ENCODE measurements at regions not wholly inside any gene's neighbourhood (a gene's known extent, or its start where the extent isn't known, plus 50 kb on each side); places are given as distances from the start of the nearest gene placed in this dataset.
"Not testable (repeated sequence)": the region's sequence is repeated elsewhere in the genome, so short reads cannot be mapped to it uniquely, and the experiment has no call there.

DNA sequence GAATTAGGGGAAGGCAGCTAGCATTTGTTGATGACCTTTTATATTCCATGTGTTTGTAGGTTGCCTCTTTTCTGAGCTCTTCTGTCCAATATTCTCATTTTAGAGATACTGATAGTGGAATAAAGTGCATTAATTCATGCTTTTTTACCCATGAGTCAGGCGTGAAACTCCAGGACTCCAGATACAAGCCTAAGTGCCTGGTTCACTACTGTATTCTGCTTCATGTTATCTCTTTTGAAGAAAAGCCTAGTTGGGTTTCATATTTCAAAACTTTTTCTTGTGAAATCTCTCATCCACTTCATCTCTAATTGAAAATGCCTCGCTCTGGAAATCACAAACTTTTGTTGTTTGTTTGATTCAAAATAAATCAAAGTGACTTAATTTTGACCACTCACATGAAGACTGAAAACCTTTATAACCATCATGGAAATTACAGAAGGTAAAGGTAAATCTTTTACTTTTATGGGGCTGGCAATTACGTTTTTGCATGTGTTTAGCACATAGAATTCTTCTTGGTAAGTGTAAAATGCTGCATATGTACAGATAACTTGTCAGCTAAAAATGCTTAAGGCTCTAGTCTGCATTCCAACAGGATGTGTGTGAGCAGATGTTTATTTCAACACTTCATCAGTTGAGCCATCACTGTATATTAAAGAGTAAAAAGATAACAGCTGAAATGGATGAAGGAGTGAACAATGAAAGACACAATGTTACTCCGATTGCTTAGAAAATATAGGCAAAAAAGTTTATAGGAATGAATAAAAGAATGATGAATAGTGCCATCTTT is 961.8 kb upstream of the CELF2 start:
- H3K4me3 Mint-ChIP-seq, result no peak overlapping the region
- H3K27ac Mint-ChIP-seq, result no peak overlapping the region
- no peak for ATAC-seq
- H3K27me3 Mint-ChIP-seq, result peaks cover 19% of the 10 kb centered on the region
- DNase-seq, result no peak
- no peaks in the 10 kb centered on the region for H3K4me1 Mint-ChIP-seq
- no peaks in the 10 kb centered on the region for H3K9me3 Mint-ChIP-seq

DNA sequence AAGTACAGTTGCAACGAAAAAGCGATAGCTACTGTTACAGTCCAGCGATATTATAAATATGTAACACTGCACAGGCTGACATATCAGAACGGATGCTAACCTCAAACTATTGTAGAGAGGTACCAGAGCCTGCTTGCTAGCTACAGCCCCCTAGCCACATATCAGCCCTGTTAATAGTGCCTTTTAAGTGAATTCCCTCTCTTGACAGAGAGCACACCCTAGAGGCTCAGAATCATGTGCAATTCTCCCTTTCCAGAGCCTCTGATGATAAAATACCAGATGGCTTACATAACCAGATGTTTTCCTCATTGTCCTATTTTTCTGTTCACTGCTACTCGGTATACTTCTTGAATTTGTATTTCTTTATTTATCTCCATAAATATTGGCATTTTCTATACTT is 960.7 kb upstream of the CELF2 start:
- no peak for ATAC-seq
- Mint-ChIP-seq H3K27me3 (peaks cover 15% of the 10 kb centered on the region), H3K9me3 (no peaks in the 10 kb centered on the region), H3K27ac (no peak overlapping the region), H3K4me3 (no peak overlapping the region), H3K4me1 (no peaks in the 10 kb centered on the region)
- DNase-seq, result no peak

DNA sequence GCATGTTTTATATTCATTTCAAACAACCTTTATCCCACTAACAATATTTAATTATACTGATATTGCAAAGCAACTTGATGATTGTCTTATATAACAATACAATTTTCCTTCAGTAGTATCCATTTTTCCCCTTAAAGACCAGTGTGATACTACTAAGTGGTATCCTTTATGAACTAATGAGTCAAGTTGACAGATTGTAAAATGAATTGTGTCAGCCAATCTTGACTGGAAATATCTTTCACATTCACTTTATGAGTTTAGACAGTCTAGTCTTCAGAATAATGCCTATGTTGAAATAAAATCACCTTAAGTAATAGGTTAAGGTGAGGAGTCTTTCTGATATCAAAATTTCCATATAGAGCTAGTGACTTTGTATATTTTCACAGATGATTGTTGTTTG is 950.0 kb upstream of the CELF2 start:
- peaks cover 0 to 9% of the 10 kb centered on the region in 2 donors for H3K9me3 Mint-ChIP-seq
- DNase-seq (no peak), ATAC-seq (no peak)
- no peaks in the 10 kb centered on the region for H3K27me3 Mint-ChIP-seq
- H3K4me3 Mint-ChIP-seq, result no peak overlapping the region
- H3K27ac Mint-ChIP-seq, result no peak overlapping the region
- no peaks in the 10 kb centered on the region for H3K4me1 Mint-ChIP-seq

DNA sequence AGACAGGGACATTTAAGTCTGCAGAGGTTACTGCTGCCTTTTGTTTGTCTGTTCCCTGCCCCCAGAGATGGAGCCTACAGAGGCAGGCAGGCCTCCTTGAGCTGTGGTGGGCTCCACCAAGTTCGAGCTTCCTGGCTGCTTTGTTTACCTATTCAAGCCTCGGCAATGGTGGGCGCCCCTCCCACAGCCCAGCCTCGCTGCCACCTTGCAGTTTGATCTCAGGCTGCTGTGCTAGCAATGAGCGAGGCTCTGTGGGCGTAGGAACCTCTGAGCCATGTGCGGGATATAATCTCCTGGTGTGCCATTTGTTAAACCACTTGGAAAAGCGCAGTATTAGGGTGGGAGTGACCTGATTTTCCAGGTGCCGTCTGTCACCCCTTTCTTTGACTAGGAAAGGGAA is 942.8 kb upstream of the CELF2 start:
- not testable (repeated sequence) for H3K27me3 Mint-ChIP-seq, ATAC-seq, H3K4me1 Mint-ChIP-seq, H3K4me3 Mint-ChIP-seq, H3K27ac Mint-ChIP-seq, DNase-seq
- H3K9me3 Mint-ChIP-seq, result peaks cover 0 to 16% of the 10 kb centered on the region in 2 donors

DNA sequence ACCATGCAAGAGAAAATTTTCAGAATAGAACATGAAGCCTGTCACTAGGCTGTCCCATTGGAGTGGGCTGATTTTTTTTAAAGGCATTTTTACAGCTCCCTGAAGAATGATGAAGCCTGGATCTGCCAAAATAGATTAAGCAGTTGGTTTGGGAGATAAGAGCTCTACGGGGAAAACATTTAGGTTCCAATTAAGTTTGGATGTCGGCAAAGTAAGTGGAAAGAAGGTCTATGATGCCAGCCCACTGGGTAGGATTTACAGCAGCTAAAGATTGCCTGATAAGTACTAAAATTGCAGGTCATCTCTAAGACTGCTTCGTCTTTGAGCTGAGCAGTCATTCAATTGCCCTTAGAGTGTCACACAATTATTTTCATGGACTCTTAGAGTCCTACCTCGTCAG is 939.2 kb upstream of the CELF2 start:
- Mint-ChIP-seq H3K4me3 (no peak overlapping the region), H3K27me3 (no peaks in the 10 kb centered on the region), H3K9me3 (peaks cover 0 to 13% of the 10 kb centered on the region in 2 donors), H3K4me1 (no peaks in the 10 kb centered on the region), H3K27ac (no peak overlapping the region)
- DNase-seq (no peak), ATAC-seq (no peak)

DNA sequence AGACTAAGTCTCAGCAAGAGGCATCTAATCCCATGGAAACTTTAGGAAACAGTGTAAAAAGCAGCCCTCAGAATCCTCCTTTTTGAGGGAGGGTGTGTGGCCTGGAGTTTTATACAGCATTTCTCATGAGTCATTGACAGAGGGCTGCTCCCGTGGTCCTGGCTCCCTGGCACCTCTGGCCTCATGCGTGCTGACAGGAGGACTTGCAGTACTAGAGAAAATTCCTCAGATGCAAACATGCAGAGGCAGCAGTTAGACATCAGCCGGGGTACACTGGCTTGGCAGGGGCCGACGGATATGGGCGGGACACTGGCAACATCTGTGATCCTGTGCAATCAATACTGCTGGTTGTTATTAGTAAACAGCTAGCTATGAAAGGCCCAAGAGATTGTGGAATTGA is 925.1 kb upstream of the CELF2 start:
- H3K27me3 Mint-ChIP-seq, result no peaks in the 10 kb centered on the region
- DNase-seq (no peak), ATAC-seq (no peak)
- H3K9me3 Mint-ChIP-seq, result no peaks in the 10 kb centered on the region
- H3K4me1 Mint-ChIP-seq, result no peaks in the 10 kb centered on the region
- no peak overlapping the region for H3K4me3 Mint-ChIP-seq
- H3K27ac Mint-ChIP-seq, result no peak overlapping the region

DNA sequence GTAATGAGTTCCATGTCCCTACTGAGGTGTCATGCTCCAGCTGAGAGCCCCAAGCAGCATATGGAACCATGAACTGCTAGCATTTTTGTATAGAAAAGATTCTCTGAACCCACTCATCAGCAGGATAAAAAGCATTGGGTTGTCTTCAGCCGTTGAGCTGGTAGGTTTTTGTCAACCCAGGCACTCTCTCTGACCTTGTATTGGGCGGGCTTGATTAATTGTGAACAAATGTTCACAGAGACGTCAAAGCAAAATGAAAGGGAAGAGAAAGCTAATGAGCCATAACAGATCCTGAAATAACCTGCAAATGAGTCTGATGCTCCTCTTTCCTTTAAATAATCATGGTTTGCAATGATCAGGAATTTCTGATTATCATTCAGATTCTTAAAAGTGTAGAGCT is 924.7 kb upstream of the CELF2 start:
- no peak overlapping the region for H3K4me3 Mint-ChIP-seq
- no peak overlapping the region for H3K27ac Mint-ChIP-seq
- no peaks in the 10 kb centered on the region for H3K9me3 Mint-ChIP-seq
- H3K4me1 Mint-ChIP-seq, result no peaks in the 10 kb centered on the region
- ATAC-seq (no peak), DNase-seq (no peak)
- H3K27me3 Mint-ChIP-seq, result no peaks in the 10 kb centered on the region

DNA sequence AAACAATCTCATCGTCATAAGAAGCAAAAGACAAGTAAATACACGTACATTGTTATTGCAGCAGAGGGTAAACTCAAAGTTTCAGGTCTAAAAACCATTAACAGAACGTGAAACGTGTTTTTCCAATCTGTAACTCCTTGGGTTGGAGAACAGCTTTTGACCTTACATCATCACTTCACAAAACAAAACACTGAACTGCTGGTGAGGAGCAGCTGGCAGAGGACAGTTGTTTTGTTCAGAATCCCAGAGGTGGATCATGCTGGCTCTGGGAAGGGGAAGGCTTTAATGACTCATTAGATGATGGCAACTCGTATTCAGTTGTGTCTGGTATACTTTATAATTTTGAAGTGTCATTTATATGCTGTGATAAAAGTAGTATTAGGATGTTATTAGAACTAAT is 923.0 kb upstream of the CELF2 start:
- no peak overlapping the region for H3K27ac Mint-ChIP-seq
- DNase-seq (no peak), ATAC-seq (no peak)
- no peaks in the 10 kb centered on the region for H3K27me3 Mint-ChIP-seq
- no peaks in the 10 kb centered on the region for H3K4me1 Mint-ChIP-seq
- H3K4me3 Mint-ChIP-seq, result no peak overlapping the region
- no peaks in the 10 kb centered on the region for H3K9me3 Mint-ChIP-seq

DNA sequence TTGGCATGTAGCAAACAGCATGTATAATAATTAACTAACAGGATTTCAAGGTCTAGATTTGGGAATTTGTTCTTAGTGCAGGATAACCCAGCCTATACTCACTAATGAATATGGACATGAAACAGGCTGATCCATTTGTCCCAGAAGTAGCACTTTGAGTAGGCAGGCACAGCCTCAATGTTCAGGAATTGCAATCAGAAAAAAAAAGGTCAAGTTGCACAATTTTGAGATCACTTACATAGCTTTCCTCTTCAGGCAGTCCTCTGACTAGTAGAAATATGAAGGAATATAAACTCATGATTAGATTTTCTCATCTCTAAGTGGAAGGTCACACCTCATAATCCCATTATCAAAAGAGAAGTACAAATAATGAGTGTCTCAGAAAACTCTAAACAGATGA is 921.4 kb upstream of the CELF2 start:
- Mint-ChIP-seq H3K27me3 (no peaks in the 10 kb centered on the region), H3K9me3 (no peaks in the 10 kb centered on the region), H3K4me1 (no peaks in the 10 kb centered on the region), H3K27ac (no peak overlapping the region), H3K4me3 (no peak overlapping the region)
- DNase-seq (no peak), ATAC-seq (no peak)

DNA sequence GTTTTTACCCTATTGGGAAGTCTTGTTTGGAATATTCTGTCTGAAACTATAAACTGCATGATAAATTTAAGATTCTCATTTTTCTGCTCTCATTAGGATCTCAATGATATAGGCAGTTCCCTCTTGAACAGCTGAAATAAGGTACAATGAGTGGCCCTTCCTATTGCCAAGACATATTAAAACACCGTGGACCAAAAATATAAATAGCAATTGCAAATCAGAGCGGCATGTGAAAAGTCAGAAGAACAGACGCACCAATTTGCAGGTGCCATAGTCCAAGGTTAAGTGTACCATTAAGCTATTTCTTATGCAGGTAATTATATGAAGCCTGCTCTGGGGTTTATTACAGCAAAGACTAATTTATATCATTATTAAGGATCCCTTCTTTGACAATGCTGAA is 920.8 kb upstream of the CELF2 start:
- no peak overlapping the region for H3K27ac Mint-ChIP-seq
- ATAC-seq, result no peak
- no peaks in the 10 kb centered on the region for H3K27me3 Mint-ChIP-seq
- no peaks in the 10 kb centered on the region for H3K4me1 Mint-ChIP-seq
- H3K9me3 Mint-ChIP-seq, result no peaks in the 10 kb centered on the region
- no peak overlapping the region for H3K4me3 Mint-ChIP-seq
- DNase-seq, result no peak

DNA sequence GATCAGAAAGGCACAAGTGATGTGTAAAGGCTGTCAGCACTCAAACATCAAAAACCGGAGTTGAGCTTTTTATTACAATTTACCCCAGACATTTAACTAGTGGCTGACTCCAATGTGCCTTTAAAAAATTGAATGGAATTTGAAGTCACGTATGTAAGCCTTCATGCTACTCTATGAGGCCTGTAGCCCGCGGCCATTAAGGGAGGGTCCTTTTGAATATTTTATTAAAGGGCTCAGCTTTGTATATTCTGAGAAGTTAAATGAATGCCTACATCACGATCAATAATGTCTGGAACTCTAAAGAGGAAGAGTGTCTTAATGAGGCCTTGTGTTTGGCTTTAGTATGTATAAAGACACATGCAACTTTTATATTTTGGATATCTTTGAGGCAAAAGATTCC is 916.6 kb upstream of the CELF2 start:
- Mint-ChIP-seq H3K9me3 (peaks cover 0 to 5% of the 10 kb centered on the region in 2 donors), H3K27me3 (peaks cover 9% of the 10 kb centered on the region), H3K4me3 (no peak overlapping the region), H3K27ac (no peak overlapping the region), H3K4me1 (no peaks in the 10 kb centered on the region)
- ATAC-seq, result no peak
- no peak for DNase-seq

DNA sequence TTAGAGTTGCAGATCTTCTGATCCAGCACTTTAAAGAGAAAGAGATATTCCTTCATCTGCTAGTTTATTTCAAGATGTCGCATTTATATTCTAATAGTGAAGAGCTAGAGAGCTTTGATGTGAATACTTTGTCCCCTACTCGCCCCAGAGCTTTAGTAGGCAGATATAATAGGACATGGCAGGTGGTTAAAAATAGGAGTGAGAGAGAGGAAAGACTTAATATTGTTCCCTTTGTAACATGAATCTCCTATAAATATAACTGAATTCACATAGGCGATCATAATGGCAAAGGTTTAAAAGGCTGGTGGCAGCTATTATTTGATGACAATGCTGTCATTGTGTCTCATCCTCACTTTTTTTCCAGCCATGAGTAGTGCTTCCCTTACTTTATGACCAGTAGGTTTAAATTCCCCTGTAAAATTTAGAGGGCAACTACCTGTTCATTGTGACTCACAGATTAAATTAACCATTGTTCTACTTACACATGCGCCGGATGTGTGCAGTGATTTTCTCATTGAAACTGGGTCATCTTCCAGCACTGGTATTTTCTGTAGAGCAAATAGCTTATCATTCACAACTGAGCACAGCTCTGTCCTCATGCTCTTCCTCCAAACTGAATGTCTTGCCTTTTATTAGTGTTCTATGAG is 906.7 kb upstream of the CELF2 start:
- H3K9me3 Mint-ChIP-seq, result no peaks in the 10 kb centered on the region
- no peaks in the 10 kb centered on the region for H3K27me3 Mint-ChIP-seq
- no peaks in the 10 kb centered on the region for H3K4me1 Mint-ChIP-seq
- ATAC-seq, result no peak
- no peak overlapping the region for H3K4me3 Mint-ChIP-seq
- no peak for DNase-seq
- no peak overlapping the region for H3K27ac Mint-ChIP-seq

DNA sequence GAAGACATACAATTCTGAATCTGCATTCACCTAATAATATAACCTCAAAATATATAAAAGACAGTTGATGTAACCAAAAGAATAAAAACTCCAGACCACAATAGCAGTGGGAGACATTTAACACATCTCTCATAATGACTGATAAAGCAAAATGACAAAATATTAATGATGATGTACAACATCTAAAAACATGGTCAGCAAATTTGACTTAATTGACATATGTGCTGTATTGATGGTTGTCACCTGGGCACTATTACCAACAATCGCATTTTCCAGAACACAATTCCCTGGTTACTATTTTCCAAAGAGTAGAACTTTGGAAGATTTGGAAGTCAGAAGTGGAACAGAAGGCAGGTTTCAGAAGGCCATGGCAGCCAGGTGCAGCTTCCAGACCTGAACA is 899.5 kb upstream of the CELF2 start:
- Mint-ChIP-seq H3K27me3 (no peaks in the 10 kb centered on the region), H3K4me1 (no peaks in the 10 kb centered on the region), H3K27ac (no peak overlapping the region), H3K4me3 (no peak overlapping the region), H3K9me3 (no peaks in the 10 kb centered on the region)
- DNase-seq (no peak), ATAC-seq (no peak)

DNA sequence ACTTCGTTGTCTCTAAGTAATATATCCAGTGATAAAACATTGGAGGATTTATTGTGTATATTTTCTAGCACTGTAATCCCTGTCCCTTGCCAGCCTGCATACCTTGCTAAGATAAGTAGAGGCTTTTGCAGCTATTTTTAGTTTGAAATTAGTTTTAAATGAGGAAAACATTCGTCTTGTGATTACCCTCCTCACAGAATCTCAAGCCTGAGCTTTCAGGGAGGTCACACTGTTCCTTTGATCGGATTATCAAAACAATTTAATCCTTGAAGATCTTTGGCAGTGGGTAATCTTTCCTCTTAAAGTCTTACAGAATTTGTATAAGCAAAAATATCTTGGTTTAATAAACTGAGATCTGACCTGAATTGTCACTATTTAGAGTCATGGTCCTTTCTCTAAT is 897.0 kb upstream of the CELF2 start:
- no peak for ATAC-seq
- no peaks in the 10 kb centered on the region for H3K9me3 Mint-ChIP-seq
- no peaks in the 10 kb centered on the region for H3K4me1 Mint-ChIP-seq
- H3K4me3 Mint-ChIP-seq, result no peak overlapping the region
- H3K27me3 Mint-ChIP-seq, result no peaks in the 10 kb centered on the region
- H3K27ac Mint-ChIP-seq, result no peak overlapping the region
- DNase-seq, result no peak

DNA sequence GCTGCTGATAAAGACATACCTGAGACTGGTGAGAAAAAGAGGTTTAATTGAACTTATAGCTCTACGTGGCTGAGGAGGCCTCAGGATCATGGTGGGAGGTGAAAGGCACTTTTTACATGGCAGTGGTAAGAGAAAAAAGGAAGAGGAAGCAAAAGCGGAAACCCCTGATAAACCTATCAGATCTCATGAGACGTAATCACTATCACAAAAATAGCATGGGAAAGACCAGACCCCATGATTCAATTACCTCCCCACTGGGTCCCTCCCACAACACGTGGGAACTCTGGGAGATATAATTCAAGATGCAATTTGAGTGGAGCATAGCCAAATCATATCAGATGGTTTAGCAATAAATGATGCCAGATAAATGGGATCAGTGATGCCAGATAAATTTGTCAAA is 892.0 kb upstream of the CELF2 start:
- no peak for ATAC-seq
- no peak overlapping the region for H3K4me3 Mint-ChIP-seq
- peak overlapping the region in 1 of 2 donors; percentile 87 for H3K27ac Mint-ChIP-seq
- H3K27me3 Mint-ChIP-seq, result no peaks in the 10 kb centered on the region
- no peak for DNase-seq
- no peaks in the 10 kb centered on the region for H3K4me1 Mint-ChIP-seq
- H3K9me3 Mint-ChIP-seq, result no peaks in the 10 kb centered on the region

DNA sequence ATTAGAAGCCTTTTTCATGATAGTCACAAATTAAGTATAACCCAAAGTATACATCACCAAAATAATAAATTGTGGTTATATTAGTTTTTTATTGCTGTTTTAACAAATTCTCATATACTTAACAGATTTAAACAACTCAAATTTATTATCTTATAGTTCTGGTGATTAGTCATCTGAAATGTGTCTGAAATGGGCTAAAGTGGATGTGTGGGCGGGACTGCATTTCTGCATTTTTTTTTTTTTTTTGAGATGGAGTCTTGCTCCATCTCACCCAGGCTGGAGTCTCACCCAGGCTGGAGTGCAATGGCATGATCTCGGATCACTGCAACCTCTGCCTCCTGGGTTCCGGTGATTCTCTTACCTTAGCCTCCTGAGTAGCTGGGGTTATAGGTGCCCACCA is 891.5 kb upstream of the CELF2 start:
- Mint-ChIP-seq H3K4me3 (no peak overlapping the region), H3K9me3 (no peaks in the 10 kb centered on the region), H3K27ac (no peak overlapping the region), H3K27me3 (no peaks in the 10 kb centered on the region), H3K4me1 (no peaks in the 10 kb centered on the region)
- DNase-seq (no peak), ATAC-seq (no peak)

DNA sequence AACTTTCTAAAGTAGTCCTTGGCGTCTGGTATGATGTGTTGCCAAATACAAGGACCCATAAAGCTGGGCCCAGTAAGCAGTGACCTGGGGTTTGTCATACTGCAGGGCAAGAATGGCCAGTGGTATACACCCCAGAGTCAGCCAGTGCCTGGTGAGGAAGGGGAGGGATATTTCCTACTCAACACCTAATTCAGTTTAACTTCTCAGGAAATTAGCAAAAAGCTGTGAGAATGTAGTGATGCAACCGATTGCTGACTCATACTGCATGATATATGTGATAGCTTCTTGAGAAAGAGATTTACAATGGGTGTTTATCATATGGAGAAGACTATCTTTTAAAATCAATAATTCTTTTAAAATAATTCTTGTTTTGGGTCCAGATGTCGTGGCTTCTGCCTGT is 889.3 kb upstream of the CELF2 start:
- DNase-seq (no peak), ATAC-seq (no peak)
- no peaks in the 10 kb centered on the region for H3K9me3 Mint-ChIP-seq

More for the DNA sequence above, 889.3 kb upstream of the CELF2 start:
- Mint-ChIP-seq H3K4me1 (no peaks in the 10 kb centered on the region), H3K27ac (no peak overlapping the region), H3K27me3 (no peaks in the 10 kb centered on the region), H3K4me3 (no peak overlapping the region)
